K562 (cell line): ENCODE measurements at regions not wholly inside any gene's neighbourhood (a gene's known extent, or its start where the extent isn't known, plus 50 kb on each side); places are given as distances from the start of the nearest gene placed in this dataset.

ENCODE experiments used
- ATAC-seq: fragments of 200-7000 bp; cut with Tn5 transposase; 3 replicates; pipeline ENCODE4 v1.9.1; 2020; ENCODE audit warnings: moderate library complexity
- BruUV-seq: library from RNA; stranded (reverse); fragments of 400-500 nt; replicated peaks from 2 replicates; lab custom pipeline; 2021; lab: Mats Ljungman, UMichigan
- CTCF ChIA-PET: fragments of 300-600 bp; formaldehyde crosslinking; extraction: SDS; loops from one replicate; lab custom pipeline; 2021; ENCODE audit warnings: low intra/inter-chr PET ratio; lab: Yijun Ruan, JAX
- POLR2A ChIA-PET: fragments of 300-600, 350-650 bp; sonication (Branson Sonifier 250); formaldehyde crosslinking; extraction: SDS; loops from one replicate; lab custom pipeline; 2021; ENCODE audit warnings: antibody characterized with exemption, inconsistent platforms; lab: Yijun Ruan, JAX
- DNase-seq, 4 experiments: peaks; one replicate each; pipeline versions ENCODE4 v3.0.0 to v3.0.0-alpha.2; 2011 to 2018; ENCODE audit warnings: low spot score in 3 of 4, mixed read lengths in 3 of 4; ENCODE audit errors: extremely low read depth in 1 of 4
- FAIRE-seq: peaks from 2 replicates; lab custom pipeline; 2011; peaks lifted over from hg19 to GRCh38; lab: Jason Lieb, UNC
- H2AFZ ChIP-seq: 2 replicates; pipeline ENCODE4 v1.6.0; 2011; ENCODE audit warnings: low read depth, low read length, control low read depth, inconsistent platforms
- H3K27ac ChIP-seq: fragments of 200-600 bp; 3 replicates; pipeline ENCODE4 v1.8.0; 2011; ENCODE audit warnings: low read depth, mild to moderate bottlenecking, control low read depth, inconsistent platforms, low read length, moderate library complexity, mixed read lengths; ENCODE audit errors: extremely low read depth
- H3K27me3 ChIP-seq, 2 experiments: fragments of 300-600 bp in 1 of 2; 2 replicates in 1 of 2; 3 replicates in 1 of 2; pipeline versions ENCODE4 v1.6.0 to v1.8.0; 2011; ENCODE audit warnings: inconsistent platforms in 2 of 2, low read length in 2 of 2, mild to moderate bottlenecking in 1 of 2, mixed read lengths in 1 of 2, moderate library complexity in 1 of 2; ENCODE audit not compliant: control insufficient read depth in 2 of 2, insufficient read depth in 2 of 2
- H3K36me3 ChIP-seq: fragments of 300-600 bp; 3 replicates; pipeline ENCODE4 v1.8.0; 2011; ENCODE audit warnings: mild to moderate bottlenecking, low read length, inconsistent platforms; ENCODE audit not compliant: control insufficient read depth, insufficient read depth
- H3K4me1 ChIP-seq, 2 experiments: fragments of 200-600 bp in 1 of 2; replicated peaks in 1 of 2; 2 replicates in 1 of 2; 3 replicates in 1 of 2; pipeline versions ENCODE4 v1.5.1 to v1.8.0; 2011; ENCODE audit warnings: inconsistent platforms in 2 of 2, low read length in 2 of 2, mild to moderate bottlenecking in 1 of 2, mixed read lengths in 1 of 2, moderate library complexity in 1 of 2; ENCODE audit not compliant: control insufficient read depth in 2 of 2, insufficient read depth in 2 of 2
- H3K4me2 ChIP-seq: 2 replicates; pipeline ENCODE4 v1.6.1; 2011; ENCODE audit warnings: low read length, control low read depth, inconsistent platforms, mixed read lengths; ENCODE audit not compliant: insufficient read depth
- H3K4me3 ChIP-seq: fragments of 200-600 bp; sonication (generic), shearing (Covaris generic); 2 replicates; pipeline ENCODE4 v1.5.1; 2016; ENCODE audit warnings: control low read depth, inconsistent platforms
- H3K79me2 ChIP-seq: fragments of 200-600 bp; 3 replicates; pipeline ENCODE4 v1.8.0; 2011; ENCODE audit warnings: low read length, inconsistent platforms; ENCODE audit not compliant: control insufficient read depth, insufficient read depth
- H3K9ac ChIP-seq, 2 experiments: 2 replicates each; pipeline versions ENCODE4 v1.6.0 to v1.6.1; 2011; ENCODE audit warnings: low read depth in 2 of 2, low read length in 2 of 2, control low read depth in 1 of 2, inconsistent platforms in 1 of 2, mild to moderate bottlenecking in 1 of 2, mixed read lengths in 1 of 2; ENCODE audit not compliant: insufficient read depth in 1 of 2
- H3K9me1 ChIP-seq: one replicate; pipeline ENCODE4 v1.6.0; 2011; ENCODE audit warnings: inconsistent platforms, mild to moderate bottlenecking, low read length, moderate library complexity; ENCODE audit not compliant: control insufficient read depth, insufficient read depth
- H3K9me3 ChIP-seq: replicated peaks from 2 replicates; pipeline ENCODE4 v1.5.1; 2011; ENCODE audit warnings: low read depth, low read length, inconsistent platforms; ENCODE audit not compliant: control insufficient read depth, insufficient read depth
- H4K20me1 ChIP-seq: replicated peaks from 2 replicates; pipeline ENCODE4 v1.6.1; 2011; ENCODE audit warnings: low read length, inconsistent platforms, mixed read lengths; ENCODE audit not compliant: control insufficient read depth, insufficient read depth
- CREM ChIP-seq: IDR thresholded peaks from 2 replicates; pipeline ENCODE4 v1.6.1; 2014; ENCODE audit warnings: antibody characterized with exemption, low read depth
- ELF2 ChIP-seq: fragments of 250-450 bp; sonication (Bioruptor Pico); IDR thresholded peaks from 2 replicates; pipeline ENCODE4 v1.5.0; 2021; ENCODE audit warnings: mild to moderate bottlenecking
- EP300 ChIP-seq: IDR thresholded peaks from 2 replicates; pipeline ENCODE4 v1.6.1; 2012; ENCODE audit warnings: low read length, improper control_type of control experiment
- FOXM1 ChIP-seq, 2 experiments: fragments of 450-650 bp in 1 of 2; sonication (generic) in 1 of 2; formaldehyde crosslinking in 1 of 2; IDR thresholded peaks; 2 replicates each; pipeline versions ENCODE4 v1.6.1 to v1.9.0; 2017 to 2022; ENCODE audit warnings: low read depth in 2 of 2, mild to moderate bottlenecking in 2 of 2, missing genetic modification reagents in 1 of 2, moderate library complexity in 1 of 2
- TAF7 ChIP-seq: fragments of 450-650 bp; IDR thresholded peaks from 2 replicates; pipeline ENCODE4 v1.6.1; 2016; ENCODE audit warnings: missing genetic modification characterization, missing compliant biosample characterization
- TEAD1 ChIP-seq, 2 experiments: fragments of 450-650 bp in 1 of 2; sonication (generic) in 1 of 2; formaldehyde crosslinking; IDR thresholded peaks; 2 replicates each; pipeline versions ENCODE4 v1.4.0 to v1.8.0; 2020 to 2022; ENCODE audit warnings: mild to moderate bottlenecking in 2 of 2, missing genetic modification reagents in 1 of 2
- ZNF174 ChIP-seq: fragments of 250-450 bp; sonication (Bioruptor Pico); IDR thresholded peaks from 2 replicates; pipeline ENCODE4 v1.4.0; 2020; ENCODE audit warnings: mild to moderate bottlenecking
- ZNF24 ChIP-seq: fragments of 450-650 bp; IDR thresholded peaks from 2 replicates; pipeline ENCODE4 v1.6.1; 2016
- WGBS: fragments of 100-300 bp; shearing (Covaris generic); methylation state at CpG from one replicate; pipeline ENCODE4 v1.1.6; 2016; ENCODE audit warnings: low coverage, mixed read lengths; ENCODE audit not compliant: insufficient coverage; ENCODE audit errors: missing lambda C conversion rate; 5-methylcytosine and 5-hydroxymethylcytosine counted together
- in situ Hi-C: fragments of 300-500 bp; cut with MboI; formaldehyde crosslinking; loops from 4 replicates; pipeline ENCODE4 v1.15.0; 2018; ENCODE audit warnings: inconsistent platforms, mixed read lengths
- intact Hi-C: fragments of 100-400 bp; cut with micrococcal nuclease; formaldehyde crosslinking; loops from 2 replicates; pipeline ENCODE4 v1.14.2; 2022
- TF ChIP-seq, protein P1 (sequence below): fragments of 250-450 bp; sonication (Bioruptor Pico); IDR thresholded peaks from 2 replicates; pipeline ENCODE4 v1.5.1; 2021; ENCODE audit warnings: mild to moderate bottlenecking
- TF ChIP-seq, protein P2 (sequence below), 2 experiments: fragments of 200-800 bp in 1 of 2; sonication (Bioruptor generic) in 1 of 2; sonication (generic) in 1 of 2; formaldehyde crosslinking in 1 of 2; IDR thresholded peaks in 1 of 2; conservative IDR thresholded peaks in 1 of 2; 2 replicates each; pipeline versions ENCODE4 v1.5.0 to v1.6.1; 2016 to 2020; ENCODE audit warnings: missing compliant biosample characterization in 1 of 2, missing genetic modification characterization in 1 of 2, missing genetic modification reagents in 1 of 2
- TF ChIP-seq, protein P3 (sequence below): sonication (generic); formaldehyde crosslinking; IDR thresholded peaks from 2 replicates; pipeline ENCODE4 v1.4.0; 2020; ENCODE audit warnings: mild to moderate bottlenecking, missing genetic modification reagents

DNA sequence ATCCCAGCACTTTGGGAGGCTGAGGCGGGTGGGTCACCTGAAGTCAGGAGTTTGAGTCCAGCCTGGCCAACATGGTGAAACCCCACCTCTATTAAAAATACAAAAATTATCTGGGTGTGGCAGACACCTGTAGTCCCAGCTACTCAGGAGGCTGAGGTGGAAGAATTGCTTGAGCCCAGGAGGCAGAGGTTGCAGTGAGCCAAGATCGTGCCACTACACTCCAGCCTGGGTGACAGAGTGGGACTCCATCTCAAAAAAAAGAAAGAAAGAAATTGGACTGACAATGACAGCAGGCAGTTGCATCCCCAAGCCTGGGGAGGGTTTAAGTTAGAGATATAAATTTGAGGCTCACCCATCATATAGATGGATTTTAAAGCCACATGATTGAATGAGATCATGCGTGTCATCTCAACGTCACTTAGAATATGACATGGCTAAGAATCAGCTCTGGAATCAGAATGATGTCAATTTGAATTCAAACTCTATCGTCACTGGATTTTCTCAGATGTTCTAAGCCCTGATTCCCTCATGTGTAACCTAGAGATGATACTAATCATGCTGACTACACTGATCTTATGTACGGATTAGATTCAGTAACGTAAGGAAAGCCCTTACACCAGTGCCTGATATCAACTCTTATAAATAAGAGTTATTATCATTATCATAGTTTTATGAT lies 534.0 kb upstream of the JARID2 start (continued):
- TF ChIP-seq, protein P1, sequence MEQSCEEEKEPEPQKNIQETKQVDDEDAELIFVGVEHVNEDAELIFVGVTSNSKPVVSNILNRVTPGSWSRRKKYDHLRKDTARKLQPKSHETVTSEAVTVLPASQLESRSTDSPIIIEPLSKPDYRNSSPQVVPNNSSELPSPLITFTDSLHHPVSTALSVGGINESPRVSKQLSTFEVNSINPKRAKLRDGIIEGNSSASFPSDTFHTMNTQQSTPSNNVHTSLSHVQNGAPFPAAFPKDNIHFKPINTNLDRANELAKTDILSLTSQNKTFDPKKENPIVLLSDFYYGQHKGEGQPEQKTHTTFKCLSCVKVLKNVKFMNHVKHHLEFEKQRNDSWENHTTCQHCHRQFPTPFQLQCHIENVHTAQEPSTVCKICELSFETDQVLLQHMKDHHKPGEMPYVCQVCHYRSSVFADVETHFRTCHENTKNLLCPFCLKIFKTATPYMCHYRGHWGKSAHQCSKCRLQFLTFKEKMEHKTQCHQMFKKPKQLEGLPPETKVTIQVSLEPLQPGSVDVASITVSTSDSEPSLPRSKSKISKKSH (CRISPR knock-in tag), result peak; percentile 74; the same call in 1 of the 2 replicates
- 0 out of 2 replicates have a peak, but pooled peaks have one; percentile 9 for TF ChIP-seq TAF7 (tag)
- 0 out of 2 replicates have a peak, but pooled peaks have one; percentile 24 for TF ChIP-seq CREM
- no peak for TF ChIP-seq ZNF174 (CRISPR knock-in tag)

DNA sequence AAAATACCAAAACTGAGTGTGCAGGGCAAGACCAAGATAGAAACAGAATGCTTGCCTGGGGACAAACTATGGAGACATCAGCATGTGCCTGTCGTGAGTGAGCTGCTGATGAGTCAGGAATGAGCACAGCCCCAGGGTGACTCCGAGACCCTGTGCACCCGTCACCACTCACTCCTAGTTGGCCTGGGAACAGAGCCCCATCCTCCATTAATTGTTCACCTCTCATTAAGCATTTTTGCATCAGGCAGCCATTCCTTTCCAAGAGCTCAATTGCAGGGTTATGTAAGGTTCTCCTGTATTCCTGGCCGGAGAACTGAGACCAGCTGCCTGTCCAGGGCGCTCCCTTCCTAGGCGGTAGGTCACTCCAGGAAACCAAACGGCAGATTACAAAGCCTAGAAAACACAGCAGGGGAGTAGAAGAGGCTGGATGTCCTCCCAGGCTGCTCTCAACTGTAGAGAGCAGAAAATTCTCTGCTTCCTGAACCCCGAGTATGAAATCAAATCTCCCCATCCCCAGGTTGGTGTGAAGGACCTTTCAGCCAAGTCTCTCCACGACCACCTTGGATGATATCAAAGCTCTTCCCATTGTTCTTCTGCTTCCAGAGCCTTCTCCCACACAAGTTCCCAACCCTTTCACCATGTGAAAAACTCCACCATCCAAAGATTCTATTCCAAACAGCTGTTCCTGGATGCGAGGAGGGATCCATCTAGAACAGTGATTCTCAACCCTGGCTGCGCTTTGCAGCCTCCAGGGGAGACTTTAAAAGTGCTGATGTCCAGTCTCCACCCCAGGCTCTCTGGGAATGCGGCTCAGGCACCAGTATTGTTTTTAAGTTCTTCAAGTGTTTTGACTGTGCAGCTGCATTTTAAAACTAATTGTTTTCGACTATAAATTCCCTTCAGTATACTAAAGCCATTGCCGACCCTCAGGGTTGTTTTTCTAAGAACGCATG lies 532.6 kb upstream of the JARID2 start:
- CTCF ChIA-PET, result no interaction called here
- no peak for TF ChIP-seq FOXM1 (IDR thresholded peaks at IDR 0.05; ENCODE audit: low read depth)
- no peak for TF ChIP-seq FOXM1 (CRISPR knock-in tag; IDR thresholded peaks at IDR 0.05; ENCODE audit: low read depth)
- TF ChIP-seq, protein P2, sequence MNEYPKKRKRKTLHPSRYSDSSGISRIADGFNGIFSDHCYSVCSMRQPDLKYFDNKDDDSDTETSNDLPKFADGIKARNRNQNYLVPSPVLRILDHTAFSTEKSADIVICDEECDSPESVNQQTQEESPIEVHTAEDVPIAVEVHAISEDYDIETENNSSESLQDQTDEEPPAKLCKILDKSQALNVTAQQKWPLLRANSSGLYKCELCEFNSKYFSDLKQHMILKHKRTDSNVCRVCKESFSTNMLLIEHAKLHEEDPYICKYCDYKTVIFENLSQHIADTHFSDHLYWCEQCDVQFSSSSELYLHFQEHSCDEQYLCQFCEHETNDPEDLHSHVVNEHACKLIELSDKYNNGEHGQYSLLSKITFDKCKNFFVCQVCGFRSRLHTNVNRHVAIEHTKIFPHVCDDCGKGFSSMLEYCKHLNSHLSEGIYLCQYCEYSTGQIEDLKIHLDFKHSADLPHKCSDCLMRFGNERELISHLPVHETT (CRISPR knock-in tag; conservative IDR thresholded peaks at IDR 0.05 in 1 of 2, IDR thresholded peaks at IDR 0.05 in 1 of 2), result peak in 1 of 2 experiments; percentile 80; a peak in 2 of 4 replicates
- TF ChIP-seq ZNF24, result no peak
- TF ChIP-seq TEAD1 (CRISPR knock-in tag; IDR thresholded peaks at IDR 0.05), result no peak
- TF ChIP-seq ELF2 (CRISPR knock-in tag), result no peak
- TF ChIP-seq, protein P3, sequence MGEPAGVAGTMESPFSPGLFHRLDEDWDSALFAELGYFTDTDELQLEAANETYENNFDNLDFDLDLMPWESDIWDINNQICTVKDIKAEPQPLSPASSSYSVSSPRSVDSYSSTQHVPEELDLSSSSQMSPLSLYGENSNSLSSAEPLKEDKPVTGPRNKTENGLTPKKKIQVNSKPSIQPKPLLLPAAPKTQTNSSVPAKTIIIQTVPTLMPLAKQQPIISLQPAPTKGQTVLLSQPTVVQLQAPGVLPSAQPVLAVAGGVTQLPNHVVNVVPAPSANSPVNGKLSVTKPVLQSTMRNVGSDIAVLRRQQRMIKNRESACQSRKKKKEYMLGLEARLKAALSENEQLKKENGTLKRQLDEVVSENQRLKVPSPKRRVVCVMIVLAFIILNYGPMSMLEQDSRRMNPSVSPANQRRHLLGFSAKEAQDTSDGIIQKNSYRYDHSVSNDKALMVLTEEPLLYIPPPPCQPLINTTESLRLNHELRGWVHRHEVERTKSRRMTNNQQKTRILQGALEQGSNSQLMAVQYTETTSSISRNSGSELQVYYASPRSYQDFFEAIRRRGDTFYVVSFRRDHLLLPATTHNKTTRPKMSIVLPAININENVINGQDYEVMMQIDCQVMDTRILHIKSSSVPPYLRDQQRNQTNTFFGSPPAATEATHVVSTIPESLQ (CRISPR knock-in tag), result no peak; the same call in 1 of the 2 replicates
- TF ChIP-seq EP300, result peak; percentile 39; the same call in 1 of the 2 replicates

More for the DNA sequence above, 532.6 kb upstream of the JARID2 start:
- POLR2A ChIA-PET, result interaction anchor here (0.8 to 1.4 kb wide), 3 partner anchors 11 to 19 kb away, joined by 3 to 5 read pairs (median 4); no protein-coding TSS in a partner anchor
- Histone ChIP-seq H2AFZ (peak overlapping the region; percentile 52), H3K27me3 (no peaks in the 10 kb centered on the region), H3K27ac (peak overlapping the region; percentile 33; the same call in 2 of the 3 replicates), H3K9ac (peak overlapping the region in 1 of 2 experiments; percentile 50; a peak in 1 of 4 replicates), H3K4me2 (no peak overlapping the region), H3K4me3 (no peak overlapping the region), H4K20me1 (no peaks in the 10 kb centered on the region), H3K9me3 (peaks cover 6% of the 10 kb centered on the region), H3K36me3 (no peaks in the 10 kb centered on the region; the same call in 2 of the 3 replicates), H3K4me1 (peaks cover 23 to 43% of the 10 kb centered on the region in 2 experiments; a peak in 4 of 5 replicates), H3K9me1 (no peaks in the 10 kb centered on the region), H3K79me2 (no peaks in the 10 kb centered on the region)
- intact Hi-C loops, result loop anchor here (5.0 kb wide), 2 partner anchors 236 to 261 kb away; no protein-coding TSS in a partner anchor
- no peak for ATAC-seq
- WGBS, result 70% methylated on average over 15 of the region's 15 CpGs
- no TSS peak for BruUV-seq
- peak in 2 of 4 experiments; percentile 33 to 60 for DNase-seq
- FAIRE-seq, result no peak
- in situ Hi-C loops, result no loop called here
